ENCODE measurements at regions not wholly inside any gene's neighbourhood (a gene's known extent, or its start where the extent isn't known, plus 50 kb on each side); places are given as distances from the start of the nearest gene placed in this dataset.

GRCh38 chr2:230658877-230659652 is 53.6 kb upstream of the CAB39 start:
- ChIA-PET CTCF (ENCODE audit: unreplicated experiment) (no interaction called here), POLR2A (interaction anchor here (0.6 to 1.3 kb wide), 3 partner anchors 11 to 138 kb away, joined by 3 to 5 read pairs (median 4); no protein-coding TSS in a partner anchor)
- intact Hi-C loops (cut with micrococcal nuclease; ENCODE audit: unreplicated experiment), result no loop called here
- Histone ChIP-seq H4K20me1 (ENCODE audit: insufficient read depth, low read length) (no peaks in the 10 kb centered on the region), H3K79me2 (ENCODE audit: insufficient read depth, low read depth, low read length) (no peaks in the 10 kb centered on the region), H3K36me3 (ENCODE audit: insufficient read depth, low read length) (no peaks in the 10 kb centered on the region), H3K9me2 (ENCODE audit: insufficient read depth, low read length) (no peaks in the 10 kb centered on the region), H3K4me3 (ENCODE audit: low read depth, low read length, poor library complexity, severe bottlenecking) (no peak overlapping the region), H2AFZ (ENCODE audit: low read length) (no peak overlapping the region), H3K4me2 (ENCODE audit: low read length) (no peak overlapping the region), H3K4me1 (ENCODE audit: insufficient read depth, low read length, poor library complexity, severe bottlenecking) (peaks cover 17% of the 10 kb centered on the region), H3K9me3 (ENCODE audit: low read length) (no peaks in the 10 kb centered on the region), H3K27ac (ENCODE audit: low read depth, low read length, poor library complexity, severe bottlenecking) (no peak overlapping the region)
- no peak for TF ChIP-seq CTCF (conservative IDR thresholded peaks at IDR 0.05; ENCODE audit: low read length)
- DNase-seq (ENCODE audit: low spot score), result no peak
- BruUV-seq (replicated peaks), result no TSS peak

GRCh38 chr2:230660294-230661060 is 52.2 kb upstream of the CAB39 start:
- Histone ChIP-seq H3K36me3 (ENCODE audit: insufficient read depth, low read length) (no peaks in the 10 kb centered on the region), H4K20me1 (ENCODE audit: insufficient read depth, low read length) (no peaks in the 10 kb centered on the region), H3K4me2 (ENCODE audit: low read length) (peak overlapping the region; percentile 34), H2AFZ (ENCODE audit: low read length) (peak overlapping the region; percentile 76; the same call in 1 of the 2 replicates), H3K9me3 (ENCODE audit: low read length) (no peaks in the 10 kb centered on the region), H3K4me1 (ENCODE audit: insufficient read depth, low read length, poor library complexity, severe bottlenecking) (peaks cover 17% of the 10 kb centered on the region), H3K4me3 (ENCODE audit: low read depth, low read length, poor library complexity, severe bottlenecking) (no peak overlapping the region), H3K27ac (ENCODE audit: low read depth, low read length, poor library complexity, severe bottlenecking) (no peak overlapping the region), H3K9me2 (ENCODE audit: insufficient read depth, low read length) (no peaks in the 10 kb centered on the region), H3K79me2 (ENCODE audit: insufficient read depth, low read depth, low read length) (no peaks in the 10 kb centered on the region)
- TF ChIP-seq CTCF (conservative IDR thresholded peaks at IDR 0.05; ENCODE audit: low read length) (no peak), EZH2phosphoT487 (IDR thresholded peaks at IDR 0.05; ENCODE audit: borderline replicate concordance, low read depth, low read length) (no peak)
- no TSS peak for BruUV-seq (replicated peaks)
- intact Hi-C loops (cut with micrococcal nuclease; ENCODE audit: unreplicated experiment), result no loop called here
- ChIA-PET POLR2A (interaction anchor here (0.5 to 1.6 kb wide), 8 partner anchors 8 to 218 kb away, joined by 3 to 5 read pairs (median 3); no protein-coding TSS in a partner anchor), CTCF (ENCODE audit: unreplicated experiment) (no interaction called here)
- DNase-seq (ENCODE audit: low spot score), result peak; percentile 39
